IPS DF 19.7 (cell line): ENCODE measurements at regions not wholly inside any gene's neighbourhood (a gene's known extent, or its start where the extent isn't known, plus 50 kb on each side); places are given as distances from the start of the nearest gene placed in this dataset.
"Not testable (repeated sequence)": the region's sequence is repeated elsewhere in the genome, so short reads cannot be mapped to it uniquely, and the experiment has no call there.

ENCODE experiments used
- DNase-seq: peaks from one replicate; pipeline ENCODE4 v3.0.0-alpha.2; 2013; ENCODE audit warnings: low read depth, low spot score

DNA sequence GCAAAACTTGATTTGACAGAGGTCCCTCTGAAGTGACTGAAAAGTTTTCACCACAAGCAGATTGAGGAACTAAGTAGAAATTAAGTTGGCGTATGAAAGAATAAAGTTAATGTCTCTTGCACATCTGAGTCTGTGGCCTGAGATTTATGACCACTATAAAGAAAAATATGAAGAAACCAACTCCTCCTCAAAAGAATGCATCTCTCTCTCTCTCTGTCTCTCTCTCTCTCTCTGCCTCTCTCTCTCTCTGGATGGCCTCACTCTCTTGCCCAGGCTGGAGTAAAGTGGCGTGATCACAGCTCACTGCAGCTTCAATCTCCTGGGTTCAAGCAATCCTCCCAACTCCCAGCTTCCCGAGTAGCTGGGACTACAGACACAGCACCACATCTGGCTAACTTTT, 55.2 kb downstream of the RPL22L1 start:
- no peak for DNase-seq

GRCh38 chr3:170813266-170813665, 56.7 kb downstream of the RPL22L1 start:
- no peak for DNase-seq

DNA sequence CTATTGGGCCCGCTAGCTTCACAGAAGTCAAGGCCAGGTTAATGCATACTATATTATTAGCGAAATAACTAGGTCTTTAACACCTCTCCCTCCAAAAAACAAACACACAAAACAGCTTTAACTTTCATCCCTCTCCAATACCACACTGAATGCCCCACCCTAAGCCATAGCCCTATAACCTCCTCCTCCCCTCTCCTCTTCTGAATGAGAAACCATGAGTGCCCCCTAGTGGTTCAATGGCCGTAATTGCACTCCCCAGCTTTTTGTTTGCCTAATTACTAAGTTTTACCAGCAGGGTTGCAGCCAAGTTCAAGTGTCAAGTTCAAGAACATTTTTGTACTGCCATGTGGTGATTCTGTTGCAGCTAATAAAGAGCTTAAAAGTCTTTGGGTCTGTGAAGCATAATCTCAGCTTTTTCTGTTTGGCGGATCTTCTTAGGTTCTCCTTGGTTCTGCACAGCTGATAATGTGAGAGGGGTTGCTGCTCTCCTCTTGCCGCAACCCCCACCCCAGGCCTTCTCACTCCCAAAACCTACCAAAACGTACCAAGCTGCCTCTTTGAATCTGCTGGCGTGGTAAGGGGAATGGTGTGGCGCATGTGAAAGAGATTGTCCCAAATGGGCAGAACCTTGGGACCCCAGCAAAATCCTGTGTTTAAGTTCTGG, 57.9 kb downstream of the RPL22L1 start:
- DNase-seq = peak; percentile 64

GRCh38 chr3:170811515-170811914, 58.5 kb downstream of the RPL22L1 start:
- DNase-seq = no peak

DNA sequence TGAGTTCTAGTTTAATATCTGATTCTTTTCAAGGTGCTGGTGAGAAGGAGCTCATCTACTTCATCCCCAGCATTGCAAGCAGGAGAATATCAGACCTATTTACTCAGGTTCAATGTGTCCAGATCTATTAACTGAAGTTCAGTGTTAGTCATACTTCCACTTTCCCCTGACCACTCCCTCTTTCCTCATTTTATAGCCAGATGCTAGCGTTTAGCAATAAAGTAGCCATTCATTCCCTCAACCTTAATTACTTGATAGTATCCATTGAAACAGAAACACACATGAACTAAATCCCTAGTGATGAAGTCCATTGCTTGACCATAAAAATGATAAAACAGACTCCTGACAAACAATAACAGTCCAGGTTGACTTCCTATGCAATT, 60.0 kb downstream of the RPL22L1 start:
- DNase-seq = no peak

DNA sequence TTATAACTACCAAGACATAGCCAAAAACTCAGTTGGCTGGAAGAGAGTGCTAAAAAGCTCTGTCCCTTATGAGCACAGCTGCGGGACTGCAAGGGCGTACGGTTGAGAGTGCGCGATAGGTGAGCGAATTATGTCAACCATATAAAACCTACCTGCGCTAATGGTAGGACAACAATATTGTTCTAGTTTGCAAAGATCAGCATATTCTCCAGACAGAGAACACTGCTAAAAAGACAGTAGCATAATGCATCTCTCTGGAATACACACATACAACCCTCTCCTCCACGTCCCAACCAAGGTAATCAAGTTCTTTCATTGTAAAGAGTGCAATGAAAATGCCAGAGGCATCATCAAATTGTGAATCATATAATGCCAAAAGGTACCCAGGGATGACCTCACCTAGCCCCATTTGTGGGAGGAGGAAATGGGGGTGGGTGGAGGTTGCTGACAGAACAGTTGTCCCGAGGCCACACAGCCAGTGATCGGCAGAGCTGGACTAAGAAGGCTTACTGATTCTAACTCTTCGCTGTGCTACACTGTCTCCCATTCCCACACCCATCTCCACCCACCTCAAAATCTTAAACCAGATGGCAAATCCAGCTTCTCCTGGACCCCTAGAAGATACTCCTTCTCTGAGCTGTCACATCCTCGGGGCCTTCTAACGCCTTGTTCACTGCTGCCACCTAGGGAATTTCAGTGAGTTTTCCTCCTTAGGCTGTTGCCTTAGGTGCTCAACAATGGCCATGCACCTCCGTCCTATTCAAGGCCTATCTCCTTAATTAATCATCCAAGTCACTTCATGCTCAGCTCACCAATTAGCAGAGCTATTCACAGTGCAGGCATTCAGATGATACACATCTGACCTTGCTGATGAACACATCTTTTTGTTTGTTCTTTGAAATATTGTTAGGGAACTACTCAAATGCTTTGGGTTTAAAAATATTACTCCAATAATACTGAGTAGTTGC, 60.7 kb downstream of the RPL22L1 start:
- DNase-seq = peak; percentile 61

- no peak for DNase-seq
Measured at GRCh38 chr3:170808041-170808440, 62.0 kb downstream of the RPL22L1 start.

- DNase-seq = no peak
Measured at GRCh38 chr3:170806676-170807075, 63.3 kb downstream of the RPL22L1 start.

GRCh38 chr3:170806141-170806540, 63.9 kb downstream of the RPL22L1 start:
- no peak for DNase-seq

DNA sequence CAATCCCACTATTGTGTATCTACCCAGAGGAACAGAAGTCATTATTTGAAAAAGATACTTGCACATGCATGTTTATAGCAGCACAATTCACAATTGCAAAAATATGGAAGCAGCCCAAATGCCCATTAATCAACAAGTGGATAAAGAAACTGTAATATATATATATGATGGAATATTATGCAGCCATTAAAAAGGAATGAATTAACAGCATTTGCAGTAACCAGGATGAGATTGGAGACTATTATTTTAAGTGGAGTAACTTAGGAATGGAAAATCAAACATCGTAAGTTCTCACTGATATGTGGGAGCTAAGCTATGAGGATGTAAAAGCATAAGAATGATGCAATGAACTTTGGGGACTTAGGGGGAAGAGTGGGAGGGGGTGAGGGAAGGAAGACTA, 64.7 kb downstream of the RPL22L1 start:
- DNase-seq = not testable (repeated sequence)

DNA sequence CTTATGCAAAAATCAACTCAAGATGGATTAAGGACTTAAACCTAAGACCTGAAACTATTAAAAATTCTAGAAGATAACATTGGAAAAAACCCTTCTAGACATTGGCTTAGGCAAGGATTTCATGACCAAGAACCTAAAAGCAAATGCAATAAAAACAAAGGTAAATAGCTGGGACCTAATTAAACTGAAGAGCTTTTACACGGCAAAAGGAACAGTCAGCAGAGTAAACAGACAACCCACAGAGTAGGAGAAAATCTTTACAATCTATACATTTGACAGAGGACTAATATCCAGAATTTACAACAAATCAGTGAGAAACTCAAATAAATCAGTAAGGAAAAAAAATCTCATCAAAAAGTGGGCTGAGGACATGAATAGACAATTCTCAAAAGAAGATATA, 65.4 kb downstream of the RPL22L1 start:
- not testable (repeated sequence) for DNase-seq

GRCh38 chr3:170804078-170804477, 65.9 kb downstream of the RPL22L1 start:
- no peak for DNase-seq

DNA sequence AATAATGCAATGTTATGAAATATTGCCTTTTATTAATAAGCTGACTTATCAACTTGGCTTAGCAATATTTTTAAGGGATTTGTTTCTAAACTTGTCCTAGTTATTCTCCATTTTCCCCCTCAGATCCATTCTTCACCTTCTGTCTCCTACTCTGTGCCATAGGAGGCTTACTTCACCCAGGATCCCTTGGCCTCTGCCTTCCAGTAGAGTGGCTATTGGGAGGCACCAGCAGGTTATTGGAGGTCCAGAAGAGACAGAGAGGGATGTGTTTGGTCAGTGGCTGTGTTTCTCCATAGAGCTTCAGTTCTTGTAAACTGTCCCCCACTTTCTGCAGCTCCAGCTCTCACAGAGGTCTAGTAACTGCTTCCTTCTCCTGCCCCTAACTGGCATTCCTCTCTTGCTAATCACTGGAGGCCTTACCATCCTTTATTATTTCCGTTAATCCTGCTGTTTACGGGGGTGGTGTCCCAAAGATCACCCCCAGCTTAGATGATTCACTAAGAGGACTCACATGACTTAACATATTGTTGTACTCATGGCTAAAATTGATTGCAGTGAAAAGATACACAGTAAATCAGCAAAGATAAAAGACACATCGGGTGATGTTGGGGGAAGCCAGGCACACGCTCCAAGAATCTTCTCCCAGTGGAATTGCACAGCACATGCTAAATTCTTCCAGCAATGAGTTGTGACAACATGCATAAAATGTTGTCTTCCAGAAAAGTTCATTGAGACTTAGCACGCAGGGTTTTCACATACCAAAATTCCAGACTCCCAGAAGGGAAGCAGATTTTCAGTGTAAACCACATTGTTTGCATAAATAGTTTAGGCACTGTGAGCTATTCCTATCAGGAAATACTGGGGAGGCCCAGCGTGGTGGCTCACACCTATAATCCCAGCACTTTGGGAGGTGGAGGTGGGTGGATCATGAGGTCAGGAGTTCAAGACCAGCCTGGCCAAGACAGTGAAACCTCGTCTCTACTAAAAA, 67.5 kb downstream of the RPL22L1 start:
- DNase-seq = no peak

DNA sequence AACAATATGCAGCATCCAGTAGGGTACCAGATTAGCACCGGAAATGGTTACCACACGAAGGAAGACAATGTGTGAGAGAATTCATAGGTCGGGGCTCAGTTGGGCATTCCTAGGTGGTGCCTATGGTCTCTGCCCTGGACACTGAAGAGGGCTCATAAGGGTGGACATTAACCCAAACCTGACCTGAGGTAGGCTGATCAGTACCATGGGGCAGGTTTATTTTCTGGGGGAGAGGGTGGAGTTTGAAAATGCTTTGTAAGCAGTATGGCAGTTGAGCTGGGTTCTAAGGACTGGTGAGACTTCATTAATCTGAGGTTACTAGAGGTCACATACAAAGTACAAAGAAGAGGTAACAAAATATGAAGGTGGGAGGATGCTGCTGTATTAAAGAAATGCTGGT, 68.4 kb downstream of the RPL22L1 start:
- DNase-seq = no peak

GRCh38 chr3:170800275-170800674, 69.7 kb downstream of the RPL22L1 start:
- DNase-seq = not testable (repeated sequence)

DNA sequence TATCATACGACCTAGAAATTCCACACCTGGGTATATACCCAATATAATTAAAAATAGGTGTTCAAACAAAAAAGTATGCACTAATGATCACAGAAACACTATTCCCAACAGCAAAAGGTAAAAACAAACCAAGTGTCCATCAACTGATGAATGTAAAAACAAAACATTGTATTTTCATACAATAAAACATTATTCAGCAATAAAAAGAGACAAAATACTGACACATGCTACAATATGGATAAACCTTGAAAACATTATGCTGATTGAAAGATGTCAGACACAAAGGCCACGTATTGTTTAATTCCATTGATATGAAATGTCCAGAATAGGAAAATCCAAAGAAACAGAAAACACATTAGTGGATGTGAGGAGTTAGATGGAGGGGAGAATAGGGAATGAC, 71.0 kb downstream of the RPL22L1 start:
- no peak for DNase-seq

DNA sequence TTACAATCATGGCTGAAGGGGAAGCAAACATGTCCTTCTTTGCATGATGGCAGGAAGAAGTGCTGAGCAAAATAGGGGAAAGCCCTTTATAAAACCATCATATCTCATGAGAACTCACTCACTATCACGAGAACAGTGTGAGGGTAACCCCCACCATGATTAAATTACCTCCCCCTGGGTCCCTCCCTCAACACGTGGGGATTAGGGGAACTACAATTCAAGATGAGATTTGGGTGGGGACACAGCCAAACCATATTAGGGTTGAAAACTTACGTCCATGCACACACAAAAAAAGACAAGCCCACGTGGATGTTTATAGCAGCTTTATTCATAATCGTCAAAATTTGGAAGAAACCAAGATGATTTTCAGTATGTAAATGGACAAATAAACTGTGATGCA, 72.3 kb downstream of the RPL22L1 start:
- DNase-seq = no peak

- DNase-seq = no peak
Measured at GRCh38 chr3:170792471-170792870, 77.5 kb downstream of the RPL22L1 start.

DNA sequence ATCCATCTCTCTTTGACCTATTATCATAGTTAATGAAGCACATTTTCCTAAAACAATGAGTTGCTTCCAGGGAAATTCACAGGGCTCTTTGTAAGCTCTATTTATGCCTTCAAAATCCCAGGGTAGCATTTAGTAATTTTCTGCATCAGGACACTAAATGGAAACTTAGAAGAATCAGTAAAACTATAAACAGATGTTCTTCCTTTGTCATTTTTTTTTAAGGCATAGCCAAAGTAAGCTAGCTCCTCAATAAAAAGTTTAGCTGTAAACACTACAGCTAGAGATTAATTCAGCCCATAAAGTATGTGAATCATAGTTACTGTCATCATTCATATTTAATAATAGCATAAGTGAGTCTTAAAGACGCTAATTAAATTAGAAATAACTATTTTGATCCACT, 79.3 kb downstream of the RPL22L1 start:
- no peak for DNase-seq

DNA sequence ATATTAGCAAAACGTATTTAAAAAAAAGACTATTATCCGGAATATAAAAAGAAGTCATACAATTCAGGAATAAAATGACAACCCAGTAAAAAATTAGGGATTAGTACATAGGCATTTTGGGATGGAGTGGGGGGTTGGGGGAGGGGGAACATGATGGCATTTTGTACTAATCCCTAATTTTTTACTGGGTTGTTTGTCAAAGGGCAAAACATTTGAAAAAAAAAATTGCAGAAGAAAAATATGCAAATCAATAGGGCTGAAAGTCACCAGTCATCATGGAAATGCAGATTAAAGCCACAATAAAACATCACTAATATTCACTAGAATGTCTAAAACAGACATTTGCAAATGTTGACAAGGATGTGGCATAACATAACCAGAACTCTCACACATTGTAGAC, 82.5 kb downstream of the RPL22L1 start:
- DNase-seq = no peak

GRCh38 chr3:170785454-170785853, 84.5 kb downstream of the RPL22L1 start:
- no peak for DNase-seq

DNA sequence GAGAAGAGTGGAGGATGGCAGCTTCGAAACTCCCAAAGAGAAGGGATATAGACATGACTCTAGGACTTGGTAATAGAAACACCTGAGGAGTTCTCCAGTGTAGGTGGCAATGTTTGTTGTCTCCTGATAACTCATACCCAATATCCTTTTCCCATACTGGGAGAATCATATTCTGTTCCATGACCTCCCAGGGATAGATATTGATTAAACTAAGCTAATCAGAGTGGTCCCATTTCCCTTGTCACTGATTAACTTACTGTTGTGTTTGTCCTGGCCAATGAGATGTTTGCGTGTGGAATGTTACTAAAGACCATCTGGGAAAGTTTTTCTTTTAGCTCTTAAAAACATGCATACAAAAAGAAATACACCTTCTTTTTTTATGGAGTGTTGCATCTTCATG, 85.6 kb downstream of the RPL22L1 start:
- no peak for DNase-seq
